ENCODE measurements at regions not wholly inside any gene's neighbourhood (a gene's known extent, or its start where the extent isn't known, plus 50 kb on each side); places are given as distances from the start of the nearest gene placed in this dataset.
A peak's percentile ranks its signal among the peaks of the same experiment; 100 is the strongest.

GRCh38 chr1:168782559-168783116 lies 53.6 kb upstream of the DPT start:
- no peak for DNase-seq

- DNase-seq: peak in 1 of 2 experiments; percentile 54
Measured at GRCh38 chr1:168783458-168784210, 54.6 kb upstream of the DPT start.

- no peak for DNase-seq
Measured at GRCh38 chr1:168786476-168787330, 57.7 kb upstream of the DPT start.

GRCh38 chr1:168788258-168788657 lies 59.3 kb upstream of the DPT start:
- DNase-seq: no peak

- DNase-seq: no peak
Measured at GRCh38 chr1:168789501-168789900, 60.5 kb upstream of the DPT start.

GRCh38 chr1:168792142-168792541 lies 63.1 kb upstream of the DPT start:
- DNase-seq: no peak

- DNase-seq: no peak
Measured at GRCh38 chr1:168792592-168793125, 63.7 kb upstream of the DPT start.

GRCh38 chr1:168794057-168794456 lies 65.1 kb upstream of the DPT start:
- no peak for DNase-seq

GRCh38 chr1:168795681-168796080 lies 66.7 kb upstream of the DPT start:
- DNase-seq: no peak

- DNase-seq: no peak
Measured at GRCh38 chr1:168799927-168800605, 71.1 kb upstream of the DPT start.

GRCh38 chr1:168801032-168801745 lies 72.2 kb upstream of the DPT start:
- no peak for DNase-seq

GRCh38 chr1:168803806-168804510 lies 75.0 kb upstream of the DPT start:
- peak in 1 of 2 experiments; percentile 46 for DNase-seq

- DNase-seq: no peak
Measured at GRCh38 chr1:168806952-168807351, 77.9 kb upstream of the DPT start.

- no peak for DNase-seq
Measured at GRCh38 chr1:168811176-168811575, 82.2 kb upstream of the DPT start.

- DNase-seq: no peak
Measured at GRCh38 chr1:168819668-168820067, 90.7 kb upstream of the DPT start.

GRCh38 chr1:168821434-168821833 lies 92.4 kb upstream of the DPT start:
- no peak for DNase-seq

- DNase-seq: no peak
Measured at GRCh38 chr1:168822911-168823310, 93.9 kb upstream of the DPT start.

GRCh38 chr1:168823988-168824387 lies 95.0 kb upstream of the DPT start:
- DNase-seq: no peak

- DNase-seq: no peak
Measured at GRCh38 chr1:168824418-168825065, 95.5 kb upstream of the DPT start.

- no peak for DNase-seq
Measured at GRCh38 chr1:168825129-168825528, 96.1 kb upstream of the DPT start.

- no peak for DNase-seq
Measured at GRCh38 chr1:168825820-168826219, 96.8 kb upstream of the DPT start.
